ENCODE measurements at regions not wholly inside any gene's neighbourhood (a gene's known extent, or its start where the extent isn't known, plus 50 kb on each side); places are given as distances from the start of the nearest gene placed in this dataset.

DNA sequence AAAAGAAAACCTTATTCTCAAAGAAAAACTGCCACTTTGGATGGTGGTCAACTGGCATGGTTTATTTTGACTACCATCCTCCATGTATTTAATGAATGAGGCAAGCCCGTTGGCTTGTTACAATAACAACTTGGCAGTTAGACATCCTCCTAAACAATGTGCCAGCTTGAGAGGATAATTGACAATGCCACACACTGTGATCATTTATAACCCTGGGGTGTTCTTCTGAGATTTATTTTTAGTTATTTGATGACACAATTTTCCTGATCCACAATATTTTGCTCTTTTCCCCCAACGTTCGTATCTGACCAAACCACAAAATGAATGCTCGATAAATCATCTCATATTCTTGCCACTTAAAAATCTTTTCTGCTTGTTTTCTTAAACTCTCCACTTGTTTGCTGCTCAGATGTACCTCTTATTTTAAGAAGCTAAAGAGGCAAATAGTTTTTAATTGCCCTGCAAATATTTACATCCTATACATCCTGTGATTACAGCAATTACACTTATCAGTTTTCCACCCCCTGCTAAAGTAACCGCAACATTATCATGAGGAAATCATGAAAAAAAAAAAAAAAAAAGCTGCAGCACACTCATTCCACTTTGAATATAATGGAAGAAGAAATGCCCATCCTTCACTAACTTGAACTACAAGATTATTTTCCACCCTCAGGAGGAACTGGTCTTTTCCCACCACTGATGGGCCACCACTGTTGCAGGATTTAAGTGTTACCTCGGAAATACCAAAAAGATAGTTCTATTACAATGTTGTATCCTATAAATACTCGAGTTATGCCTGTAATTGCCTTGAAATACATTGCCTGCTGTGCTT is 119.9 kb downstream of the MBL2 start:
- Histone ChIP-seq H3K4me1 (ENCODE audit: control insufficient read depth, insufficient read depth, low read length) (no peaks in the 10 kb centered on the region), H3K27ac (ENCODE audit: low read length) (no peak overlapping the region), H3K9me3 (replicated peaks; ENCODE audit: control insufficient read depth, low read depth, low read length) (no peaks in the 10 kb centered on the region), H3K4me3 (ENCODE audit: low read length) (no peak overlapping the region), H3K36me3 (ENCODE audit: control insufficient read depth, insufficient read depth, low read length) (no peaks in the 10 kb centered on the region), H3K27me3 (ENCODE audit: control insufficient read depth, insufficient read depth, low read length) (no peaks in the 10 kb centered on the region)
- no CpG with 5 or more reads among the region's 7 CpGs for WGBS (ENCODE audit: insufficient coverage)
- DNase-seq, result no peak

DNA sequence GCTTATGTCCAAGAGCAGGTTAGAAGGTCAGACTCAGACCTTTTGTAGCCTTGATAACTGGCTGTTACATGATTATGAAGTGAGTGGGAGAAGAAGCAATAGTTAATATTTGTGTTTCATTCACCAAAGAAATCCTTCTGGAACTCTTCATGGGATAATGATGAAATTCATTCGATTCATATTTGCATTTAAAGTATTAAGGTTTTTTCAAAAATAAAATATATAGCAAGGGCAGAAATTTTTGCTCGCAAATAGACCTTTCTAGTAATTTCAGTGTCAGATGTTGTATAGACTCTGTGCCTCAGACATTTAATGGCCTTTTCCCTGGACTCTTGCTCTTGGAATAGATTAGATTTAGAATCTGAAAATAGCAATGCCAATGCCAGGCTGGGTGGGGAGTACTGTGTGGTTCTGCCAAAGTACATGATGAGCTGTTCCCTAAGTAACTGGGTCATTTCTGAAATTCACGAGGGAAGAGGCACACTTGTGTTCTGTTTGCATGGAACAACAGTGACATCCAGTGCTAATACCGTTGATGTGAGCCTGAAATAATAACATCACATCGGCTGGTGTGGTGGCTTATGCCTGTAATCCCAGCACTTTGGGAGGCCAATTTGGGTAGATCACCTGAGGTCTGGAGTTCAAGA is 119.2 kb downstream of the MBL2 start:
- H3K36me3 ChIP-seq (ENCODE audit: control insufficient read depth, insufficient read depth, low read length), result no peaks in the 10 kb centered on the region
- DNase-seq, result no peak
- no peak overlapping the region for H3K4me3 ChIP-seq (ENCODE audit: low read length)
- no peaks in the 10 kb centered on the region for H3K27me3 ChIP-seq (ENCODE audit: control insufficient read depth, insufficient read depth, low read length)
- H3K4me1 ChIP-seq (ENCODE audit: control insufficient read depth, insufficient read depth, low read length), result no peaks in the 10 kb centered on the region
- H3K27ac ChIP-seq (ENCODE audit: low read length), result no peak overlapping the region
- WGBS (ENCODE audit: insufficient coverage), result 66% methylated on average over 4 of the region's 5 CpGs
- H3K9me3 ChIP-seq (replicated peaks; ENCODE audit: control insufficient read depth, low read depth, low read length), result no peaks in the 10 kb centered on the region

DNA sequence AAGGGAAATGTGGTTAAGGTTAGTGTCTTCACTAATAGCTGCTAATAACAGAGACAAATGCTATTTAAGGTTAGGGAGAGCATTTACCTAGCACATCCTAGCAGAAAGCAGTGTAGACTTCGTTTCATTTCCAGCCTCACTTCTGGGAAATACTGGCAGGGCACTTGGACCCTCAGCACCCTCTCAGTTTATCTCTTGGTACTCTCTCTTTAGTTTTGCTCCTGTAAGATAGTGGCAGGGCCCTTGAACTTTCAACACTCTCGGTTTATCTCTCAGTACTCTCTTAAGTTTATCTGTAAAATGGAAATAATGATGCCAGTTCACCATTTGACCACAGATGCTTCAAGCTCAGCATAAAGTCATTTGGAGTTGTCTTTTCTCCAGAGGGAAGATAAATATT is 118.4 kb downstream of the MBL2 start:
- no peaks in the 10 kb centered on the region for H3K9me3 ChIP-seq (replicated peaks; ENCODE audit: control insufficient read depth, low read depth, low read length)
- no peak for DNase-seq
- no peaks in the 10 kb centered on the region for H3K36me3 ChIP-seq (ENCODE audit: control insufficient read depth, insufficient read depth, low read length)
- H3K4me3 ChIP-seq (ENCODE audit: low read length), result no peak overlapping the region
- WGBS (ENCODE audit: insufficient coverage), result no CpG with 5 or more reads among the region's 2 CpGs
- no peak overlapping the region for H3K27ac ChIP-seq (ENCODE audit: low read length)
- H3K27me3 ChIP-seq (ENCODE audit: control insufficient read depth, insufficient read depth, low read length), result no peaks in the 10 kb centered on the region
- no peaks in the 10 kb centered on the region for H3K4me1 ChIP-seq (ENCODE audit: control insufficient read depth, insufficient read depth, low read length)

DNA sequence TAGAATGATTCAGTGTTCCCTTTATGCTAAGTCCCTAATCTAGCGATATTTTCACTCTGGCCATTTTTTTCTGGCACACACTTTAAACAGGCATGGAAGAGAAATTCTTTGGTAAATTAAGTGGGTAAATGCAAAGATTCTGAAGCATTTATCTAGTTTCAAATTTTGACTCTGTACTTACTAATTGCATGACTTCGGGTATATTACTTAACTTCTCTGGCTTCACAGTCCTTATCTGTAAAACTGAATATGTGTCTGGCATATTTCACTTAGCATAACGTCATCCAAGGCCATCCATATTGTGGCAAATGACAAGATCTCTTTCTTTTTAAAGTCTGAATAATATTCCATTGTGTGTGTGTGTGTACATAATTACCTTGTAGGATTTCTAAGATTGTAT is 114.5 kb downstream of the MBL2 start:
- Histone ChIP-seq H3K9me3 (replicated peaks; ENCODE audit: control insufficient read depth, low read depth, low read length) (no peaks in the 10 kb centered on the region), H3K27me3 (ENCODE audit: control insufficient read depth, insufficient read depth, low read length) (no peaks in the 10 kb centered on the region), H3K4me1 (ENCODE audit: control insufficient read depth, insufficient read depth, low read length) (no peaks in the 10 kb centered on the region), H3K4me3 (ENCODE audit: low read length) (no peak overlapping the region), H3K27ac (ENCODE audit: low read length) (no peak overlapping the region), H3K36me3 (ENCODE audit: control insufficient read depth, insufficient read depth, low read length) (no peaks in the 10 kb centered on the region)
- WGBS (ENCODE audit: insufficient coverage), result no CpG with 5 or more reads among the region's 3 CpGs
- DNase-seq, result no peak

DNA sequence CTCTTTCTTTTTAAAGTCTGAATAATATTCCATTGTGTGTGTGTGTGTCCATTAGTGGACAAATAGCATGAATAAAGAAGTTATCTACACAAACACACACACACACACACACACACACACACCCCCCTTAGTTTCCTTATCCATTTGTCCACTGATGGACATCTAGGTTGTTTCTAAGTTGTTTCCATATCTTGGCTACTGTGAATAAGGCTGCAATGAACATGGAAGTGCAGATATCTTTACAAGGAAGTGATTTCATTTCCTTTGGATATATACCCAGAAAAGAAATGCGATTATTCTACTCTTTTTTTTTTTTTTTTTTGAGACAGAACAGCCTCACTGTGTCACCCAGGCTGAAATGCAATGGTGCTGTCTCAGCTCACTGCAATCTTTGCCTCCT is 113.5 kb downstream of the MBL2 start:
- DNase-seq, result no peak
- no peaks in the 10 kb centered on the region for H3K4me1 ChIP-seq (ENCODE audit: control insufficient read depth, insufficient read depth, low read length)
- H3K27me3 ChIP-seq (ENCODE audit: control insufficient read depth, insufficient read depth, low read length), result no peaks in the 10 kb centered on the region
- WGBS (ENCODE audit: insufficient coverage), result no CpG with 5 or more reads among the region's 1 CpG
- no peak overlapping the region for H3K4me3 ChIP-seq (ENCODE audit: low read length)
- H3K27ac ChIP-seq (ENCODE audit: low read length), result no peak overlapping the region
- H3K36me3 ChIP-seq (ENCODE audit: control insufficient read depth, insufficient read depth, low read length), result no peaks in the 10 kb centered on the region
- no peaks in the 10 kb centered on the region for H3K9me3 ChIP-seq (replicated peaks; ENCODE audit: control insufficient read depth, low read depth, low read length)

DNA sequence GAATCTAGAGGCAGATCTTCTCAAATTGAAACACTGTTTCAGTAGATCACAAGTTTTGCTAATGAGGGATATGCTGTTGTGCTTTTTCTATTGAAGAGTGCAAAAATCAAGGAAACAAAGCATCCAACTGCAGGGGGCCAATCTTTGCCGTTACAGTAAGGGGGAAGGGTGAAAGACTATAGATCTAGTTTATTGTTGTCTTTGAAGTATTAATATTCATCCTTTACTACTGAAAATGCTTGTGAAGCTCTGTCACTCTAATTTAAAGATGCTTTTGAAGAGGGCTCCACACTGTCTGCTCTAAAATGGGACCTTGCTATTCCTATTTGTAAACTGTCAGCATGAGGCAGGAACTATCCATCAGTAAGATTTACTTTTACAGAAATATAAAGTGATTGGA is 110.3 kb downstream of the MBL2 start:
- no peaks in the 10 kb centered on the region for H3K36me3 ChIP-seq (ENCODE audit: control insufficient read depth, insufficient read depth, low read length)
- no peak for DNase-seq
- no peaks in the 10 kb centered on the region for H3K4me1 ChIP-seq (ENCODE audit: control insufficient read depth, insufficient read depth, low read length)
- no peak overlapping the region for H3K4me3 ChIP-seq (ENCODE audit: low read length)
- no peaks in the 10 kb centered on the region for H3K9me3 ChIP-seq (replicated peaks; ENCODE audit: control insufficient read depth, low read depth, low read length)
- WGBS (ENCODE audit: insufficient coverage), result no CpG with 5 or more reads among the region's 1 CpG
- H3K27ac ChIP-seq (ENCODE audit: low read length), result no peak overlapping the region
- no peaks in the 10 kb centered on the region for H3K27me3 ChIP-seq (ENCODE audit: control insufficient read depth, insufficient read depth, low read length)

DNA sequence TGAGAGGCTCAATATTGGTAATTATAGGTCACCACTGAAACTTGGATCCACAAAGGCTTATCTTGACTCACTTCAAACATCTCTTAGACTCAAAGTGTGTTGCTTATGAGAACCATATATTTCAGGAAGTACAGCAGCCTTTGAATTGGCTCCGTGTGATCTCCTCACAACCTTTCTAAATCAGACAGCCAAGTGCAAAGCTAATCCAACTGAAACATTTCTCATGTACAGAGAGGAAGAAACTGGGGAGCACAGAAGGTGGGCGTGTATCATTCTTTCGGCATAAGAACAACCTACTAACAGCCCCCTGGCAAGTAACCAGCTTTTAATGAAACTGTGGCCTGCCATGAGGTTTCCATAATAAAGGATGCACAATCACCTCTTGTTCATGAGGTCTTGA is 109.4 kb downstream of the MBL2 start:
- Histone ChIP-seq H3K36me3 (ENCODE audit: control insufficient read depth, insufficient read depth, low read length) (no peaks in the 10 kb centered on the region), H3K9me3 (replicated peaks; ENCODE audit: control insufficient read depth, low read depth, low read length) (no peaks in the 10 kb centered on the region), H3K27me3 (ENCODE audit: control insufficient read depth, insufficient read depth, low read length) (no peaks in the 10 kb centered on the region), H3K27ac (ENCODE audit: low read length) (no peak overlapping the region), H3K4me3 (ENCODE audit: low read length) (no peak overlapping the region), H3K4me1 (ENCODE audit: control insufficient read depth, insufficient read depth, low read length) (no peaks in the 10 kb centered on the region)
- DNase-seq, result no peak
- WGBS (ENCODE audit: insufficient coverage), result no CpG with 5 or more reads among the region's 3 CpGs

DNA sequence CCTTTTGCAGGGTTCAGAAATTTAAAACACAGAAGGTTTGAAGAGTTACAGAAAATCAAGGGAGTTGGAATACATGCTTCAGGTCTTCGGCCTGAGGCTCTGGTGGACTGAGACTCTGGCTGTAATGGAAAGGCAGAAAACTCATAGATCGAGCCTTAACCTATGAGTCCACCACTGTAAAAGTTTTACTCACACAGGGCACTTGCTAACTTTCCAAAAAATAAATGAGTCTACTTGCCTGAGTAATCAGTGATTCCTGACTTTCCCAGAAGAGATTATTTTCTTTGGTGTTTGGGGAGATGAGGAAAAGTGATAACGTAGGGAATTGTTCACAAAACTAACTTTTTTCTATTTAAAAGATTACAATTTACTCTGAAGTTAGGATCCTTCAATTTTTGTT is 108.0 kb downstream of the MBL2 start:
- Histone ChIP-seq H3K36me3 (ENCODE audit: control insufficient read depth, insufficient read depth, low read length) (no peaks in the 10 kb centered on the region), H3K4me3 (ENCODE audit: low read length) (no peak overlapping the region), H3K4me1 (ENCODE audit: control insufficient read depth, insufficient read depth, low read length) (no peaks in the 10 kb centered on the region), H3K27ac (ENCODE audit: low read length) (no peak overlapping the region), H3K27me3 (ENCODE audit: control insufficient read depth, insufficient read depth, low read length) (no peaks in the 10 kb centered on the region), H3K9me3 (replicated peaks; ENCODE audit: control insufficient read depth, low read depth, low read length) (no peaks in the 10 kb centered on the region)
- no CpG with 5 or more reads among the region's 3 CpGs for WGBS (ENCODE audit: insufficient coverage)
- DNase-seq, result no peak

DNA sequence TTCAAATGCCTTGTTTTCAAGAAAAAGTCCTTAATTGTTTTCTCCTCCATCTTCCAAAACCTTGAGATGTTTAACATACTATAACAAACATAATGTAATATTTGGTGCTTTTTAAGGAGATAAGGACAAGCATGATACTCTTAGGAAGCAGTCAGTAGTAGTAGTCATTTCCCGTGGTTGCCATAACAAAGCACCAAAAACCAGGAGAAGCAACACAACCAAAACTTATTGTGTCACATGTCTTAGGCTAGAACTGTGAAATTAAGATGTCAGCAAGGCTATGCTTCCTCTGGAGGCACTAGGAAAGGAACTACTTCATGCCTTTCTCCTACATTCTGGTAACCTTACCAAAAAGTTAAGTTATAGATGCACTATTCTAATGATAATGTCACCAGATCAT is 106.8 kb downstream of the MBL2 start:
- Histone ChIP-seq H3K4me1 (ENCODE audit: control insufficient read depth, insufficient read depth, low read length) (no peaks in the 10 kb centered on the region), H3K27me3 (ENCODE audit: control insufficient read depth, insufficient read depth, low read length) (no peaks in the 10 kb centered on the region), H3K9me3 (replicated peaks; ENCODE audit: control insufficient read depth, low read depth, low read length) (no peaks in the 10 kb centered on the region), H3K36me3 (ENCODE audit: control insufficient read depth, insufficient read depth, low read length) (no peaks in the 10 kb centered on the region), H3K4me3 (ENCODE audit: low read length) (no peak overlapping the region), H3K27ac (ENCODE audit: low read length) (no peak overlapping the region)
- no CpG with 5 or more reads among the region's 1 CpG for WGBS (ENCODE audit: insufficient coverage)
- no peak for DNase-seq

DNA sequence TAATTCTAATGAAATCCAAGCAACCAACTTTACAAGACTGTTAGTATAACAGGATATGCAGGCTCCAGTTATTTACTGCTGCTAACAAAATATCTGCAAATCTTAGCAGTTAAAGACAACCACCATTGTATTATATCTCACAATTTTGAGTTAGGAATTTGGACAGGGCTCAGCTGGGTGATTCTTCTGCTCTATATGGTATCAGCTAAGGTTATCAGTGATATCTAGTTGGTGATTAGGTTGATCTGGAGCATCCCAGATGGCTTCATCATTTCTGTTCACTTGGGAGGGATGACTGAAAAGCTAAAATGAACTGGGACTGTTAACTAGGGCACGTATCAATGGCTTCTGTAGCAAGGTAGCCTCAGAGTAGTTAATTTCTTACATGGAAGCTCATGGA is 105.7 kb downstream of the MBL2 start:
- WGBS (ENCODE audit: insufficient coverage), result 100% methylated on average over 1 of the region's 1 CpG

More for the DNA sequence above, 105.7 kb downstream of the MBL2 start:
- no peaks in the 10 kb centered on the region for H3K4me1 ChIP-seq (ENCODE audit: control insufficient read depth, insufficient read depth, low read length)
- DNase-seq, result no peak
- no peaks in the 10 kb centered on the region for H3K9me3 ChIP-seq (replicated peaks; ENCODE audit: control insufficient read depth, low read depth, low read length)
- H3K27ac ChIP-seq (ENCODE audit: low read length), result no peak overlapping the region
- no peaks in the 10 kb centered on the region for H3K36me3 ChIP-seq (ENCODE audit: control insufficient read depth, insufficient read depth, low read length)
- no peaks in the 10 kb centered on the region for H3K27me3 ChIP-seq (ENCODE audit: control insufficient read depth, insufficient read depth, low read length)
- H3K4me3 ChIP-seq (ENCODE audit: low read length), result no peak overlapping the region

Data from muscle of leg (tissue), 3 donors.